GM23338 (cell line): ENCODE measurements at regions not wholly inside any gene's neighbourhood (a gene's known extent, or its start where the extent isn't known, plus 50 kb on each side); places are given as distances from the start of the nearest gene placed in this dataset.

Experiments
- ATAC-seq: fragments of 200-7000 bp; cut with Tn5 transposase; 3 replicates; pipeline ENCODE4 v1.9.1; 2020
- DNase-seq: peaks from one replicate; pipeline ENCODE4 v3.0.0-alpha.2; 2015; ENCODE audit warnings: low spot score
- H2AFZ ChIP-seq: fragments of 200-600 bp; sonication (generic); 2 replicates; pipeline ENCODE4 v1.8.0; 2016; ENCODE audit warnings: antibody characterized with exemption, mild to moderate bottlenecking, moderate library complexity
- H3F3A ChIP-seq: fragments of 200-600 bp; sonication (generic); replicated peaks from 2 replicates; pipeline ENCODE4 v1.8.0; 2017; ENCODE audit warnings: antibody characterized with exemption, mixed run types, low read depth
- H3K27ac ChIP-seq: fragments of 200-600 bp; sonication (generic); 2 replicates; pipeline ENCODE4 v1.6.1; 2016; ENCODE audit warnings: low read depth
- H3K27me3 ChIP-seq: fragments of 200-600 bp; sonication (generic); 2 replicates; pipeline ENCODE4 v1.8.0; 2016; ENCODE audit warnings: mild to moderate bottlenecking, mixed run types, moderate library complexity; ENCODE audit not compliant: insufficient read depth
- H3K36me3 ChIP-seq: fragments of 200-600 bp; sonication (generic); 2 replicates; pipeline ENCODE4 v1.8.0; 2016; ENCODE audit warnings: mild to moderate bottlenecking; ENCODE audit not compliant: insufficient read depth
- H3K4me1 ChIP-seq: fragments of 200-600 bp; sonication (generic); 2 replicates; pipeline ENCODE4 v1.8.0; 2016; ENCODE audit warnings: mild to moderate bottlenecking, moderate library complexity; ENCODE audit not compliant: insufficient read depth
- H3K4me2 ChIP-seq: fragments of 200-600 bp; sonication (generic); 2 replicates; pipeline ENCODE4 v1.7.1; 2017; ENCODE audit warnings: mixed run types
- H3K4me3 ChIP-seq: fragments of 200-600 bp; sonication (generic); 2 replicates; pipeline ENCODE4 v1.6.1; 2016; ENCODE audit warnings: mixed run types
- H3K79me2 ChIP-seq: fragments of 200-600 bp; sonication (generic); replicated peaks from 2 replicates; pipeline ENCODE4 v1.8.0; 2017; ENCODE audit warnings: mild to moderate bottlenecking; ENCODE audit not compliant: insufficient read depth
- H3K9me2 ChIP-seq: fragments of 200-600 bp; sonication (generic); 2 replicates; pipeline ENCODE4 v1.8.0; 2017; ENCODE audit not compliant: insufficient read depth
- H4K20me1 ChIP-seq: fragments of 200-600 bp; sonication (generic); replicated peaks from 2 replicates; pipeline ENCODE4 v1.8.0; 2017; ENCODE audit warnings: mild to moderate bottlenecking; ENCODE audit not compliant: insufficient read depth
- H3K27ac Mint-ChIP-seq: 2 replicates; pipeline ENCODE4 v1.8.0; 2020; ENCODE audit warnings: inconsistent platforms, mild to moderate bottlenecking, moderate library complexity, mixed read lengths
- H3K27me3 Mint-ChIP-seq: 3 replicates; pipeline ENCODE4 v1.8.0; 2022; ENCODE audit warnings: low read depth, mild to moderate bottlenecking, moderate library complexity, mixed read lengths, inconsistent platforms; ENCODE audit not compliant: insufficient read depth, poor library complexity
- H3K36me3 Mint-ChIP-seq: 3 replicates; pipeline ENCODE4 v1.8.0; 2021; ENCODE audit warnings: low read depth, mild to moderate bottlenecking, inconsistent platforms, moderate library complexity, mixed read lengths
- H3K4me1 Mint-ChIP-seq: 3 replicates; pipeline ENCODE4 v1.8.0; 2020; ENCODE audit warnings: mild to moderate bottlenecking, inconsistent platforms, mixed read lengths
- H3K4me3 Mint-ChIP-seq: 3 replicates; pipeline ENCODE4 v1.8.0; 2021; ENCODE audit warnings: moderate library complexity, mild to moderate bottlenecking, inconsistent platforms, mixed read lengths
- H3K9me3 Mint-ChIP-seq: 3 replicates; pipeline ENCODE4 v1.8.0; 2020; ENCODE audit warnings: moderate library complexity, mild to moderate bottlenecking, inconsistent platforms, mixed read lengths
- CREB1 ChIP-seq: fragments of 250-450 bp; sonication (Bioruptor Pico); IDR thresholded peaks from 2 replicates; pipeline ENCODE4 v1.5.0; 2020; ENCODE audit warnings: low read depth, mild to moderate bottlenecking, moderate library complexity
- CTCF ChIP-seq, 2 experiments: fragments of 200-600 bp in 1 of 2; sonication (generic) in 1 of 2; conservative IDR thresholded peaks; 2 replicates each; pipeline versions ENCODE4 v1.5.1 to v1.6.1; 2016 to 2017; ENCODE audit warnings: antibody characterized with exemption in 2 of 2, low read depth in 2 of 2, mild to moderate bottlenecking in 2 of 2, moderate library complexity in 1 of 2
- ETS1 ChIP-seq: IDR thresholded peaks from 2 replicates; pipeline ENCODE4 v1.6.1; 2016; ENCODE audit warnings: antibody characterized with exemption
- EZH2 ChIP-seq: fragments of 200-600 bp; sonication (generic); IDR thresholded peaks from one replicate; pipeline ENCODE4 v1.8.0; 2017; ENCODE audit warnings: antibody characterized with exemption, mild to moderate bottlenecking, low read depth; ENCODE audit not compliant: unreplicated experiment
- EZH2phosphoT487 ChIP-seq: fragments of 200-600 bp; sonication (generic); IDR thresholded peaks from one replicate; pipeline ENCODE4 v1.8.1; 2018; ENCODE audit warnings: antibody characterized with exemption; ENCODE audit not compliant: unreplicated experiment
- JUNB ChIP-seq: IDR thresholded peaks from one replicate; pipeline ENCODE4 v1.6.1; 2016; ENCODE audit warnings: antibody characterized with exemption; ENCODE audit not compliant: unreplicated experiment
- NANOG ChIP-seq: IDR thresholded peaks from 2 replicates; pipeline ENCODE4 v1.6.1; 2016; ENCODE audit warnings: antibody characterized with exemption, borderline replicate concordance
- POLR2AphosphoS5 ChIP-seq: IDR thresholded peaks from 2 replicates; pipeline ENCODE4 v1.6.1; 2016; ENCODE audit warnings: antibody characterized with exemption, low read depth
- REST ChIP-seq: IDR thresholded peaks from one replicate; pipeline ENCODE4 v1.6.1; 2018; ENCODE audit warnings: antibody characterized with exemption; ENCODE audit not compliant: unreplicated experiment
- STAT1 ChIP-seq: IDR thresholded peaks from one replicate; pipeline ENCODE4 v1.6.1; 2016; ENCODE audit warnings: antibody characterized with exemption; ENCODE audit not compliant: unreplicated experiment
- ZNF114 ChIP-seq: fragments of 250-450 bp; sonication (Bioruptor Pico); IDR thresholded peaks from 2 replicates; pipeline ENCODE4 v1.5.0; 2020; ENCODE audit warnings: mild to moderate bottlenecking, moderate library complexity
- ZNF331 ChIP-seq: fragments of 250-450 bp; sonication (Bioruptor Pico); IDR thresholded peaks from 2 replicates; pipeline ENCODE4 v1.5.0; 2020; ENCODE audit warnings: low read depth, mild to moderate bottlenecking, moderate library complexity
- ZNF462 ChIP-seq: fragments of 250-450 bp; sonication (Bioruptor Pico); IDR thresholded peaks from 2 replicates; pipeline ENCODE4 v1.5.0; 2020; ENCODE audit warnings: mild to moderate bottlenecking, moderate library complexity

GRCh38 chr14:28163233-28163632 is 603.4 kb upstream of the FOXG1 start:
- Histone ChIP-seq H3K27me3 (no peaks in the 10 kb centered on the region), H3K79me2 (no peaks in the 10 kb centered on the region), H3F3A (no peaks in the 10 kb centered on the region), H3K4me2 (no peak overlapping the region), H4K20me1 (no peaks in the 10 kb centered on the region), H3K9me2 (no peaks in the 10 kb centered on the region; the same call in 1 of the 2 replicates), H3K27ac (no peak overlapping the region), H3K4me3 (no peak overlapping the region), H3K4me1 (no peaks in the 10 kb centered on the region), H2AFZ (no peak overlapping the region), H3K36me3 (no peaks in the 10 kb centered on the region)
- DNase-seq, result no peak
- Mint-ChIP-seq H3K4me3 (no peak overlapping the region), H3K36me3 (no peaks in the 10 kb centered on the region), H3K4me1 (no peaks in the 10 kb centered on the region), H3K9me3 (no peaks in the 10 kb centered on the region), H3K27ac (no peak overlapping the region), H3K27me3 (no peaks in the 10 kb centered on the region)
- TF ChIP-seq ETS1 (no peak), EZH2phosphoT487 (no peak), ZNF114 (CRISPR knock-in tag) (no peak), EZH2 (no peak), STAT1 (no peak), ZNF462 (CRISPR knock-in tag) (no peak), REST (no peak), NANOG (no peak), JUNB (no peak), POLR2AphosphoS5 (no peak), CREB1 (no peak), ZNF331 (CRISPR knock-in tag) (no peak), CTCF (conservative IDR thresholded peaks at IDR 0.05; ENCODE audit: low read depth in 2 of 2) (no peak)
- ATAC-seq, result no peak
